ENCODE measurements at regions not wholly inside any gene's neighbourhood (a gene's known extent, or its start where the extent isn't known, plus 50 kb on each side); places are given as distances from the start of the nearest gene placed in this dataset.

DNA sequence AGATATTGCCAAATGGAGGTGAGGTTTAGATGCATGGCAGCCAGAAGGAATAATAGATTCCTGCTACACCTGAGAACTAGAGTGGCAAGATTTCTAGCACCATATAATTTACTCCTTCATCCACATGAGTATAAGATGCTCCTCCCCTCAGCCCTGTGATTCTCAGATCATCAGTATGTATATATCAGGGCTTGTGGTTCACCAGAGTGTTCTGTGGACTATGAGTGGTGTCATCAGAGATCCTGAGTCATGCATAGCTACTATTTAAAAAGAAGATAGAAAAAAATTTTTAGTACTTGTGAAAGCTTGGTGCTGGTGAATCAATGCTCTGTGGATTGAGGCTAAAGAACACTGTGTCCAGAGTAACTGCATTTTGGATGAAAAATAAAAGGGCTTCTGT lies 285.9 kb downstream of the BMP4 start:
- no peak overlapping the region for H2BK5ac ChIP-seq (ENCODE audit: insufficient read length, low read length)
- 0 out of 7 replicates have a peak, but pooled peaks cover 0 to under 1% (median 0%) of the 10 kb centered on the region in 3 experiments for H3K36me3 Mint-ChIP-seq (ENCODE audit: insufficient read depth in 1 of 3, low read depth in 3 of 3)
- no peak overlapping the region for H2BK20ac ChIP-seq (ENCODE audit: low read depth, low read length, poor library complexity, severe bottlenecking)
- H2BK120ac ChIP-seq (ENCODE audit: low read depth, low read length, poor library complexity, severe bottlenecking), result no peak overlapping the region
- H4K8ac ChIP-seq (replicated peaks; ENCODE audit: insufficient read length, low read depth, low read length), result no peak overlapping the region
- no peaks in the 10 kb centered on the region for H3K27me3 Mint-ChIP-seq (ENCODE audit: low read depth)
- no peak overlapping the region for H2AFZ ChIP-seq (ENCODE audit: low read length)
- no peaks in the 10 kb centered on the region for H3K27me3 ChIP-seq (ENCODE audit: insufficient read depth, low read length)
- H3K9ac ChIP-seq (ENCODE audit: extremely low read depth, insufficient read length, low read length), result no peak overlapping the region
- no peak overlapping the region for H3K4me3 Mint-ChIP-seq
- no peak overlapping the region for H3K23ac ChIP-seq (ENCODE audit: insufficient read length, low read depth, low read length)
- H2BK15ac ChIP-seq (ENCODE audit: low read depth, low read length), result no peak overlapping the region
- no peak overlapping the region for H2AK5ac ChIP-seq (ENCODE audit: insufficient read length, low read length)
- TF ChIP-seq, protein P1, sequence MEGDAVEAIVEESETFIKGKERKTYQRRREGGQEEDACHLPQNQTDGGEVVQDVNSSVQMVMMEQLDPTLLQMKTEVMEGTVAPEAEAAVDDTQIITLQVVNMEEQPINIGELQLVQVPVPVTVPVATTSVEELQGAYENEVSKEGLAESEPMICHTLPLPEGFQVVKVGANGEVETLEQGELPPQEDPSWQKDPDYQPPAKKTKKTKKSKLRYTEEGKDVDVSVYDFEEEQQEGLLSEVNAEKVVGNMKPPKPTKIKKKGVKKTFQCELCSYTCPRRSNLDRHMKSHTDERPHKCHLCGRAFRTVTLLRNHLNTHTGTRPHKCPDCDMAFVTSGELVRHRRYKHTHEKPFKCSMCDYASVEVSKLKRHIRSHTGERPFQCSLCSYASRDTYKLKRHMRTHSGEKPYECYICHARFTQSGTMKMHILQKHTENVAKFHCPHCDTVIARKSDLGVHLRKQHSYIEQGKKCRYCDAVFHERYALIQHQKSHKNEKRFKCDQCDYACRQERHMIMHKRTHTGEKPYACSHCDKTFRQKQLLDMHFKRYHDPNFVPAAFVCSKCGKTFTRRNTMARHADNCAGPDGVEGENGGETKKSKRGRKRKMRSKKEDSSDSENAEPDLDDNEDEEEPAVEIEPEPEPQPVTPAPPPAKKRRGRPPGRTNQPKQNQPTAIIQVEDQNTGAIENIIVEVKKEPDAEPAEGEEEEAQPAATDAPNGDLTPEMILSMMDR (conservative IDR thresholded peaks at IDR 0.05), result no peak
- H3K56ac ChIP-seq (ENCODE audit: insufficient read length, low read depth, low read length), result no peak overlapping the region
- no peak overlapping the region for H4K91ac ChIP-seq (ENCODE audit: insufficient read length, low read depth, low read length)
- no peaks in the 10 kb centered on the region; a peak in 1 of 5 replicates for H3K9me3 Mint-ChIP-seq
- no peak overlapping the region for H3K27ac Mint-ChIP-seq
- no peak overlapping the region for H3K14ac ChIP-seq (ENCODE audit: insufficient read depth, low read length)
- H3K9me3 ChIP-seq (ENCODE audit: control insufficient read depth, low read depth, low read length), result no peaks in the 10 kb centered on the region
- no peak overlapping the region for H3K27ac ChIP-seq (ENCODE audit: insufficient read length, low read depth, low read length)
- DNase-seq, result no peak
- H3K18ac ChIP-seq (ENCODE audit: insufficient read length, low read depth, low read length), result no peak overlapping the region
- H3K4ac ChIP-seq (ENCODE audit: low read depth, low read length), result no peak overlapping the region
- H4K5ac ChIP-seq (ENCODE audit: insufficient read length, low read depth, low read length), result no peak overlapping the region
- H3K79me2 ChIP-seq (ENCODE audit: insufficient read depth, low read length), result no peaks in the 10 kb centered on the region
- H3K23me2 ChIP-seq (ENCODE audit: insufficient read length, low read depth, low read length, poor library complexity, severe bottlenecking), result no peaks in the 10 kb centered on the region
- no peaks in the 10 kb centered on the region for H3K79me1 ChIP-seq (ENCODE audit: insufficient read depth, low read depth, low read length, poor library complexity, severe bottlenecking)
- H3K4me2 ChIP-seq (ENCODE audit: insufficient read depth, insufficient read length, low read length), result no peak overlapping the region
- no peak overlapping the region for H2BK12ac ChIP-seq (ENCODE audit: insufficient read length, low read depth, low read length)
- H4K20me1 ChIP-seq (ENCODE audit: control insufficient read depth, insufficient read depth, insufficient read length), result no peaks in the 10 kb centered on the region
- no peak overlapping the region for H3T11ph ChIP-seq (ENCODE audit: low read length)
- no peaks in the 10 kb centered on the region for H3K4me1 Mint-ChIP-seq
- H3K4me1 ChIP-seq (ENCODE audit: insufficient read depth, low read length), result no peaks in the 10 kb centered on the region
